Activated CD8-positive, alpha-beta memory T cell treated with anti-CD3 and anti-CD28 coated beads, Interleukin-2, amount 50 U/mL, for 48 hours (primary cell): ENCODE measurements at regions not wholly inside any gene's neighbourhood (a gene's known extent, or its start where the extent isn't known, plus 50 kb on each side); places are given as distances from the start of the nearest gene placed in this dataset.

ENCODE experiments used
- DNase-seq: peaks from one replicate; pipeline ENCODE4 v3.0.0-alpha.2; 2020

DNA sequence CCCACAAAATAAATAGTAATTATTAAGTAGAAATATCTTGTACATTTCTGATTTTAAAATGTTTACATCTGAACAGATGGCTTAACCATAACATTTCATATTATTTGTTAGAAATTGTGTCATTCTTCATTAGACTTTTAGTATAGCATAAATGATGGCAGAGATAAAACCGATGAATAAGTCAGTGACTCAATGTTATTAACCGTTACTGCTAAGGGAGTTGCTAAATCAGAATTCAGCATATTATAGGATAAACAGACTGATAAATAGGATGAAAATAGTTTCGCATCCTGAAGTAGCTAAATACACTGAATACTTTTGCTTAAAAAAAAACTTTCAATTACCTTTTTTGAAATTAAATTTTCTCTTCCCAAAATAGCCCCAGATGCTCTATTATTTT, 610.6 kb upstream of the ZP4 start:
- DNase-seq, result no peak

DNA sequence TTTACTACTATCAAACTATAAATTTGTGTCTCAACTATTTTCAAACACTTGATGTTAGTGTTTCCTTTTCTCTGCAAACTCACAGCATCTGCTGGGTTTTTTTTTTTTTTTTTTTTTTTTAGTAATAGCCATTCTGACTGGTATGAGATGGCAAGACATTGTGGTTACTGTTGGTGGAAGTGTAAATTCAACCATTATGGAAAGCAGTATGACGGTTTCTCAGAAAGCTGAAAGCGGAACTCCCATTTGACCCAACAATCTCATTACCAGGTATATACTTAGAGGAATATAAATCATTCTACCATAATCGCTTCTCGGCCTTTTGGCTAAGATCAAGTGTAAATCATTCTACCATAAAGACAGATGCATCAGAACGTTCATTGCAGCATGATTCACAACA, 608.3 kb upstream of the ZP4 start:
- no peak for DNase-seq

DNA sequence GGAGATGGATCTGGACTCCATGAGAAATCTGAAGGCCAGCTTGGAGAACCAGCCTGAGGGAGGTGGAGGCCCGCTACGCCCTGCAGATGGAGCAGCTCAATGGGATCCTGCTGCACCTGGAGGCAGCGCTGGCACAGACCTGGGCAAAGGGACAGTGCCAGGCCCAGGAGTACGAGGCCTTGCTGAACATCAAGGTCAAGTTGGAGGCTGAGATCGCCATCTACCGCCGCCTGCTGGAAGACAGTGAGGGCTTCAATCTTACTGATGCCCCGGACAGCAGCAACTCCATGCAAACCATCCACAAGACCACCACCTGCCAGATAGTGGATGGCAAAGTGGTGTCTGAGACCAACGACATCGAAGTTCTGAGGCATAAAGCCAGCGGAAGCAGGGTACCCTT, 601.5 kb upstream of the ZP4 start:
- no peak for DNase-seq

DNA sequence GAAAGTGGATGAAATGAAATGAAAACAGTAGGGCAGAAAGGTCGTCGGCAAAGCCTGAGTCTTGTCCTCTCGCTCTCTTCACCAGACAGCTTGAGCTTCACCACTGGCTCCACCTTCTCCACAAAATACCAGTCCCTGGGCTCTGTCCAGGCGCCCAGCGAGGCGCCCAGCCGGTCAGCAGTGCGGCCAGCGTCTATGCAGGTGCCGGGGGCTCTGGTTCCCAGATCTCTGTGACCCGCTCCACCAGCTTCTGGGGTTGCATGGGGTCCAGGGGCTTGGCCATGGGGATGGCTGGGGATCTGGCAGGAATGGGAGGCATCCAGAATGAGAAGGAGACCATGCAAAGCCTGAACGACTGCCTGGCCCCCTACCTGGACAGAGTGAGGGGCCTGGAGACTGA, 600.5 kb upstream of the ZP4 start:
- DNase-seq, result no peak

DNA sequence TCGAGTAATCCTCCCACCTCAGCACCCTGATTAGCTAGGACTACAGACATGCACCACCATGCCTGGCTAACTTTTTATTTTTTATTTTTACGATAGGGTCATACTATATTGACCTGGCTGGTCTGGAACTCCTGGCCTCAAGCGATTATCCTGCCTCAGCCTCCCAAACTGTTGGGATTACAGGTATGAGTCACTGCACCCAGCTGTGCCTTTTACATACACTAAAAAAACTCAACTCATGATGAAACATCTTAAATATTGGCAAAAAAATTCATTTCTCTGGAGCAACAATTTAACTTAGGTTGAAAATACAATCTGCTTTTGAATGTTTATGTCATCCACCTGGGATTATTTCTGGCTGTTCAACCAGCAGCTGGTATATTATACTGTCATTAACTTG, 598.3 kb upstream of the ZP4 start:
- DNase-seq, result no peak

DNA sequence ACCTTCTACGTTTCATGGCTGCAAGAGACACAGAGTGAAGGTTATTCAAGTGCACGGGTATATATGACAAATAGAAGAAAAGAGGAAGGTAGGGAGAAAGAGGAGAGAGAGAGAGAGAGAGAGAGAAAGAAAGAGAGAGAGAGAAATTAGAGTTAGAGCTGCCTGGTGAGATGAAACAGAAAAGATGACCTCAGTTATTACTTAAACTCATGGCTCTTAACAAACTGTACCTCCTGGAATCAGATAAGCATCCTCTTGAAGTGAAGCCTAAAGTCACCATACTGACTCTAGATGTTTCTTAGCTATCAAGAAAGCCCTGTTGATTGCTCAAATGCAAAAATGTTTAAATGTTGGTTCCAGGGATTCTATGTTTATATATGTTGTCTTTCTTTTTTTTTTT, 597.7 kb upstream of the ZP4 start:
- no peak for DNase-seq

DNA sequence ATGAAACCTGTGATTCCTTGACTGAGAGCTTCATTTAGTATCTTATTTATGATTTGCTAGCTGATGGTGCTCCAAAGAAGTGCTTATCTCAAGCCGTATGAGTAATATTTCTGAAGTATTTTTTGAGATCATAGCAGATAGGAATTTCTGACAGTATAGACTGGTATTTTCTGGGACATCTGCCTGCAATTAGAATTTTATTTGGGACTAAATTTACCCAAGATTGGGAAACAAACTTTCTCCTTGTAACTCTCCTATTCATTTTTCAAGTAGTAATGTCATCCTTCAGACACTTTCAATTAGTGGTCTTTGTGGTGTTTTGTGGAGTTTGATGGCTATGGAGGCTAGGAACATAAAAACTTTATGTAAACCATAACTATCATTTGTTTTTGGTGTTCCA, 597.2 kb upstream of the ZP4 start:
- DNase-seq, result no peak

DNA sequence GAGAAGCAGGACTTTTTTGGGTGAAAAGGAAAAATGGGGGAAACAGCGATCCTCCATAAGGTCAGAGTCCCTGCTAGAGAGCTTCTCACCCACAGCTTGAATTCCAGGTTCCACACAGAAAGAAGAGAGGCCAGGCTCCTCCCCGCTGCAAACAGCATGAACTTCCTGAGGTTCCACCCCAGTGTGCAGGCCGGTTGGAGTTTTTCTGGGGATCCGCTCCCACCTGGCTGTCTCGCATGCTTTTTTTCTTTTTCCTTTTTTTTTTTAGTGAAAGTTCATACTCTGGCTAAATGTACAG, 595.1 kb upstream of the ZP4 start:
- DNase-seq, result no peak

DNA sequence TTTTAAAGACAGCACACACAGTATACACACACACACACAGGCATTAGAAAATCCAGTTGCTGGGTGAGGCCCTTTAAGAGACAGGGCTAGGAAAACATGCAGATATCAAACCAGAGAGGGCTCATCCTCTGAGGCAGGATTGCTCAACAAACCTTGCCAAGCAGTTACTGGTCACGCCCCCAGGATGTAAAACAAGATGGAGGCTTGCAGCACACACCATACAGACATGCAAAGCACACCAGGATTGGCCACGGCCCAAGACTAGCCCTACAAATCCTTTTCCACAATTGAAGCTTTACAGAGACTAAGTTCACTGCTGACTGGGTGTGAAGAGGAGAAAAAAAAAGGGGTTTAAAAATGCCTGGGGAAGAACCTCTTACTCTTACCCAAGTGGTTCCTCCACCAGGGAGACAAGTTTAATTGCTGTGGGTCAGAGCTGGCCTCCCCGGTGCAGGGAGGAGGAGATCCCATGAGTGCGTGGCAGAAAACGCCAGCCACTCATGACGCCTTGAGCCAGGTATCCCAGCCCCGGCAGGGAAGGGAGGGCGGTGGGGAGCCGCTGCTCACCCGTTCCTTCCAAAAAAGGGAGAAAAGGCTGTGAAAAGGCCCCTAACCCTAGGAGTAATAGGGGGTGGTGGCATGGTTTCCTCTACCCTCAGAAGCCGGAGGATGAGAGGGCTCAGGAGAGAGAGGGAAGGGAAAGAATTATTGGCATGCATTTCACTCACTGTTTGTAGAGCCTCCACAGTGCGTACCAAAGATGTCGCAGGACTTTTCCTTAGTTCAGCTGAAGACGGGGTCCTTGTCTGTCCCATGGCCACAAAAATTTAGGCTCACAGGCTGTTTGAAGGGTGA, 594.6 kb upstream of the ZP4 start:
- no peak for DNase-seq

DNA sequence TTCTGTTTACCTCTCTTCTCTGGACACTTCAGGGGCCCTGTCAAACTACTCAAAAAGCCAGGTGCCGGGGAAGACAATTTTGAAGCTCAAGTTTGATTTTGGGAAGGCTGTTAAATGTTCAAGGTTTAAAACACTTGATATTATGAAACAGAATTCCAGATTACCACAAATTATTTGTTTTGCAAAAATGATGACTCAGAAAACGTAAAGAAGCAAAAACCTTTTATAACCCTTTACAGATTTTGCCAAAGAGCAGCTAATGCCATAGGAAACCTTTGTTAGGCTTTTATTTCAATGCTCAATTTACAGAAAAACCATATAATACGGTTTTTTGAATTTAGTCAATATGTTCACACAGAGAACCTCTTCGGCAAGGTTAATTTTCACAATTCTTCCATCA, 593.4 kb upstream of the ZP4 start:
- no peak for DNase-seq

DNA sequence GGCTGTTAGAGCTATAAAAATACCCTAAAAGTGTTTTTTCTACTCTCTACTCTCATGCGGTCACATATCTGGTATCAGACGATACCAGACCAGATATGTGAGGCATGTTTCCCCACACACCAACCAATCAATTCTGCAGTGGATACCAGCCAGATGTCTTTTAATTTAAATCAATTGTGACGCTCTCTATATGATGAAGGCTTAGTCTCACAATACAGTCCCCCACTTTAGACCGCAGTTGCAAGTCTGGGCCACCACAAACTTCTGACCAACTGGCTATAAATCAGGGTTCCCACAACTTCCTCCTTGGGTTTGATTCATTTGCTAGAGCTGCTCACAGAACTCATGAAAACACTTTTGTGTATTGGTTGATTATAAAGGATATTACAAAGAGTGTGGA, 586.1 kb upstream of the ZP4 start:
- no peak for DNase-seq

DNA sequence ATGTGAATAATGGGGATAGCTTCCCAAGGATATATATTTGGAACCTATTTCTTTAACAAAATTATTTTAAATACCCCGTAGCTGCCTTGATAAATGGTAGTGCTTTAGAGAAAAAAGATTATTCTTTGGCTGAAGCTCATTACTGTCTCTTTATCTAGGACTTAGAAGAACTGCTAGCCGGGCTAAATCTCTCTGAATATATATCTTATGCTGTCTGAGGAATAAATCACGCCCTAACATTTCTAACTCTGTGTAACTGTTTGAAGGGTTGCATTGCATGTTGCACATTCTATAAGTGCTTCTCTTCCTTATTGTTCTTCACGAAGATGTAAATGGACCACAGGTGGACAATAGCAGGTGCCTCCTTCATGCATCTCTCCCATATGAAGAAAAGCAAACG, 585.0 kb upstream of the ZP4 start:
- no peak for DNase-seq

DNA sequence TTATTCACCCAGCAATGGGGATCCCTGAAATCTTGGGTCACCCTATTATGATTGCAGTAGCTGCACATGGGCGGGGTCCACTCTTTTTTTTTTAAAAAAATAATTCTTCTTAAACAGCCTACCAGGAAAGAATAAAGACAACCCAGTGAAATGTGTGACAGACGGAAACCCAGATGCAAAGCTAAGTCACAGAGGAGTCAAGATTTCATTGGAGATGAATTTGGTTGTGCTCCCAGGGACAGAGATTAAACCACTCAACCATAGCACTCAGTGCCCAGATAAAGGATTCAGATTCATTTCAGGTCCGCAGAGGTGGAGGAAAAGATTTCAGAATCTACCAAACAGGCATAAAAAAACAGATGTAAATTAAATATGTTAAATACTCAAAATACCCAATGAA, 583.5 kb upstream of the ZP4 start:
- DNase-seq, result no peak

DNA sequence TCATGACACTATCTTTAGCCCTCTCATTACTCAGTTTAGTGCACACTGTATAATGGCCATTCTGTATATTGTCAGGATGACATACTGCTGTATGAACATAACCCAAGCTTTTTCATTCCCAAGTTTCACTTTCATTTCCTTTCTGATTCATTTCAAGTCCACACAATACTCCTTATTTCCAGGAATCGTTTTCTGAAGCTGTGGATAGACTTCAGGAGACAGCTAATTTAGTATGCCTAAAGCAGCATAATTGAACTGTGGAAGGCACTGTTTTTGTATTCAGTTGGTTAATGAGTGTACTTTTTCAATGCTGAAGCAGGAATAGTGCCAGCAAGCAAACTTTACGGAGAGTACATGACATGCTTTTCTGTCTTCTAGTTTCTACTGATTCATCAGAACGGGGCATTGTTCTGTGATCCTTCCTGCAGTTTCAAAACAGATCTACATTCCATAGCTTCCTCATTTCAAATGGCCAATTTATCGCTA, 578.5 kb upstream of the ZP4 start:
- no peak for DNase-seq

DNA sequence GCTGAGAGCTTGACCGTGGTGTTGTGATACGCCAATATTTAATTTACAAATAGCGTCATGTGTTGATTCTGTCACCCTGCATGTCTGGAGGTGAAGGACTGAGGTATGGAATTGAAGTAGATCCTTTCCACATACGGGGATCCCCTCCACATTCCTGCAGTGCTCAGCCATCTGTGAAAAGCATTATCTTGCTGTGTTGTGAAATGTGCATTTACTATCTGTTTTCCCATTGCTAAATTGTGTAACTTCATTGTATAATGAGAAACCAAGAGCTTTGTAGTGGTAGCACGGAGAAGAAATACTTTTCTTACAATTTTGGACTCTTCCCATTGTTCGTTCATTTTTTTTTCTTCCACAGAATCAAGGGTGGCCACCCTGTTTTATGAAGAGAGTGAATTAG, 577.3 kb upstream of the ZP4 start:
- no peak for DNase-seq

DNA sequence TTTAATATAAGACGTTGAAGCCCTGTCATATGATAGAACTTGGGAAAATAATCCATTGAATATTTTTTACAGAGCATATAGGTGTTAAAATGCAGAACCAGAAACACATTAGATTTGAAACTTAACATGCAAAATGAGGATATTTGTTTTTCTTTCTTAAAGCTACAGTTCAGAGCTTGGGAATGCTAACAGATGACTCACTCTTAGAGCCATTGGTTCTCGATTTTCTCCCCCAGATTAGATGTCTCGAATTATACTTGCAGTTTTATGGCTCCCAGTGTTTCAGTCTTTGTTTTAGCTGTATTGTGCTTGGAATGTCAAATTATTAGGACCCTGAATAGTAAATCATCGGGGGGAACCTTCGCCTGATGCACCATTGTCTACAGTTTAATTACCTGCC, 575.7 kb upstream of the ZP4 start:
- no peak for DNase-seq

DNA sequence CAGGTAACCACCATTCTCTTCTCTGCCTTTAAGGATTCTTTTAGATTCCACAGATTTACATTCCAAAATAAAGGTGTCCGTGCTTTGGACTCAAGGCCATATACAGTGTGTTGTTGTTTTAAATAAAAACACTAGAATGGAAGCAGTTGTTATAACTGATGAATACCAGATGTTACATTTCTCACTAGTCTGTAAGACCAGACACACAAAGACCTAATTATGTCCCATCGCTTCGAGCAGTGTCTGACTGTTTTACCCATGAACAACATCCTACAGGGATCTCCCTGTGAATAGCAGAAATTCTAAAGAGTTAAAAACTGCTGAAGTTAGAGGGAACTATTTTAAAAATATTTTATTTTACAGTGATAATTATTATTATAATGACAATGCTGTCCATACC, 574.7 kb upstream of the ZP4 start:
- no peak for DNase-seq

DNA sequence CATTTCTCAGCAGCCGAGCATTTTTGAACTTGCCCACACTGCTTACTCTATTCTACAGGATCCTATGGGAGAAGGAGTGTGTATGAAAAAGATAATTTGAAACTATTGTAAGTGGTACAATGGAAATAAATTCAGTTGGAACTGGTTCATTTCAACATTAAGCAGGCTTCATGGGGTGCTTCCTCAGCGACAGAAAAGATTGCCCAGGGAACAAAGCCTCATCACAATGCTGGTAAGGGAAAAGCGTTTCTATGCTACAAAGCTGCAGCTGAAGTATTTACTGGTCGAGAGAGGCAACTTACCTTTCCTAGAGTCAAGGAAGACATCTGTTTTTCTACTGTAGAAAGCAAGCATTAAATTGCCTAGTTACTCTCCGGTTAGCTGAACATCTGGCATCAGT, 568.2 kb upstream of the ZP4 start:
- no peak for DNase-seq

DNA sequence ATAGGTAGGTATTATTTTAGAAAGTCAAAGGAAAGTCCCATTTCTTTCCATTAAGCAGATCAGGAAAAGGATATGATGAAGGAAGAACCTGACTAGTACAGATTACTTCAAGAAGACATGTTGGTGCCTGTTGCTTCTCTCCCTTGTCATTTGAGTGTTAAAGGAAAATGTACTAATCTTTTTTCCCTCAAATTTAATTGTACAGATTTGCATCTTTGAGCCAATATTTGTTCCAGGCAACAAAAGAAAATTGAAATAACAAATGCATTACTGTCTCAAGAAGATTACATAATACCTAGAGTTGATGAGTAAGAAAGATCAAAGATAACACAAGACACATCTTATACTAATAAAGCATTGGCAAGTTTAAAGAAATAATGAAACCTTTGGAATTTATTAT, 566.9 kb upstream of the ZP4 start:
- no peak for DNase-seq

DNA sequence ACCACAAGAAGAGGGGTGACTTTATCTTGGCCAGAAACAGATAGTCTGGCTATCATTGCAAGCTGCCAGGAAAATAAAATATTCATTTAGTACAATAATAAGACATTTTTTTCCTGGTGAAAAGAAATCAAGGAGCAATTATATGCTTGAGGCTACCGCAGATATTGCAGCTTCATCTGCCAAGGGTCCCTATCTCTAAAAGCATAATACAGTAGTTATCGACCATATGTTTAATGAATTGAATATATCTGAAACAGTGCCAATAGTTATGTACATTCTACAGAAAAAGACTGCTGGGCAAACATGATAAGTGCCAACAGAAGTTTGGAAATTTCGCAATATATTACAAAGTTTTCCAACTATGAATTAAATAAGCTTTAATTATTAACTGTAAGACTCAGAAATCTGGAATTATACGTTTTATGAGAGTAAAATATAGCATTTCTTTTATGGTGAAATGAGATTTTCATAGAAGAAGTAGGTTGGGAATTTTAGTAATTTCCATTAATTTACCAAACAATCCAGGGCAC, 561.1 kb upstream of the ZP4 start:
- no peak for DNase-seq

DNA sequence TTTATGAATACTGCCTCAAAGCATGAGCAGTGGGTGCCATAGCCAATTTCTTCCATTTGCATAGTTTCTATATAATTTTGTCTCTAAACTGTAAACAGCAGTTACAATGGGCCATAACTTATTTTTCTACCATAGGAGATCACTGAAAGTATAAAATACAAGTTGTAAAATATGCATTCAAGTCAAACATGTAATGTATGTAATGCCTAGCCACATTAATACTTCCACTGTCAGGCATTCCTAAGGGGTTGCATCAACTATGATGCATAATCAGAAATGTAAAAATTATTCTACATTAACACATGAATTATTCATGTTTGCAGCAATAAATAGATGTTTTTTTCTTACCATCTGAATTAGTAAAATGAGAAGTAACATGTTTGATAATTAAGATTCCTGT, 560.3 kb upstream of the ZP4 start:
- no peak for DNase-seq

DNA sequence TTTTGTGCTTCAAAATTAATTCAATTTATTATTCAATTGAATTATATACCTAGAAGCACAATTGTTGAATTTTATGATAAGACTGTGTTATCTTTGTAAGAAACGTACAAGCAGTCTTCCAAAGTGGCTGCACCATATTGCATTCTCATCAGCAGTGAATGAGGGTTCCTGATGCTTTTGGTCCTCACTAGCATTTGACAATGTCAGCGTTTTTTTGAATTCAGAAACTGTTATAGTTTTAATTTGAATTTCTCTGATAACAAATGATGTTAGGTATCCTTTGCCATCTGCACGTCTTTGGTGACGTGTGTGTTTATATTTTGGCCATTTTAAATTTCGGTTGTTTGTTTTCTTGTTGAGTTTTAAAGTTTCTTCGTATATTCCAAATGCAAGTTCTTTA, 553.0 kb upstream of the ZP4 start:
- no peak for DNase-seq

DNA sequence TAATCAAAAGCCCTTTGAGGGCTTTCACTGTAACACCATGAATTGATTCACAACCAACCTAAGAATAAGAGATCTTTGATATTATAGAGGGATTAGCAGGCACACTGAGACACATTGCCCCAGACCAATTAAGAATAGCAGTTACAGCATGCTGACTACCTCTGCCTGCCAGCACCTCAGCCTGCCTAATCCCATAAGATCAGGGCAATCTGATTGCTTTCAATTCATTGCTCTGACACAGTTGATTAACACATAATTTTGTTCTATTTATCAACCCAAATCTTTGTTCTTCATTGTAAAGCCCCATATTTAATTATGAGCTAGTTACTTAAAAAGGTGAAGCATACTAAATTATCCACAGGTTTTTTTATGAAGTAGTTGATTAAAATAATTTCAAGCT, 548.8 kb upstream of the ZP4 start:
- DNase-seq, result no peak

DNA sequence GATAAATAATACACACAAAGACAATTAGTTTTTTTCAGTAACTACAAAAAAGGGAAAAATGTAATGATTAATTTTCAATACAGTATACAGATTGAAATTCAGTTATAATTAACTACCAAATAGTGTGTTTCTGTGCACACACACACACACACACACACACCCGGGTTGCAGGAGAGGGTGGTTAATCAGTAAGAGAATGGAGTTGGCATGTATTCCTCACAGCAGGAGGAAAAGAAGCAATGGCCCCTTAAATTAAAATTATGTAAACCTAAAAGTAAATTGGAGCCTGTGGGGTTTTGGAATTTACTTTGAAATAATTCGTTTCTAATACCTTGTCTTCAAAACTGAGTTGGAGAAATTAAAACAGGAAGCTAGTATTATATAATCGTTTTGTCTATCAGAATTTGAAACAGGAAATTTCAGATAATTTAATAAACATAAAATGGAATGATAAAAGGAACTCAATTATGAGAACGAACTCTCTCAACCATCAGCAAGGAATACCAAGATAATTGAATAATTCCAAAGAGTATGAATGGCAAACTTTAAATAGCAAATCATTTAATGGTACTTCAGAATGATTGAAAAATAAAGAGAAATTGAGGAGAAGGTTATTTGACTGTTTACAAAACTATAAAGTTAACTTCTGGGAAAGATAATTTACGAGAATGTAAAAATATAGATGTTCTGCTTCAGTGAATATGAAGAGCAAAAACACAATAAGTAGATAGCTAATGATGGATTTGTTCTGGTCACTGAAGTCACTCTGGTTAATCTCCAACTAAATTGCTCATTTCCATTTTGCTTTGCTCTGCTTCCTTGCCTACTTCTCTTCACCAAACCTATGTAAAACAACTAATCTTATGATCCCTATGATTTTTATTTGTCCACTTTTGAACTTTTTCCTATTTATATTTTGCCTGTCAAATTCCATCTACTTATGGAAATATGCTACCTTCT, 547.9 kb upstream of the ZP4 start:
- DNase-seq, result no peak
